Testis (tissue), 2 donors: ENCODE measurements at regions not wholly inside any gene's neighbourhood (a gene's known extent, or its start where the extent isn't known, plus 50 kb on each side); places are given as distances from the start of the nearest gene placed in this dataset.

Experiments
- POLR2A ChIP-seq: fragments of 450-650 bp; IDR thresholded peaks from one replicate; pipeline ENCODE4 v1.6.1; 2017; ENCODE audit warnings: antibody characterized with exemption, mild to moderate bottlenecking, moderate library complexity
- TF ChIP-seq, protein P1 (sequence below), 3 experiments: fragments of 450-650 bp in 2 of 3; fragments of 200-600 bp in 1 of 3; sonication (generic) in 1 of 3; IDR thresholded peaks; one replicate each; pipeline ENCODE4 v1.5.1; 2016 to 2019; ENCODE audit warnings: antibody characterized with exemption in 3 of 3, mild to moderate bottlenecking in 2 of 3, moderate library complexity in 1 of 3

DNA sequence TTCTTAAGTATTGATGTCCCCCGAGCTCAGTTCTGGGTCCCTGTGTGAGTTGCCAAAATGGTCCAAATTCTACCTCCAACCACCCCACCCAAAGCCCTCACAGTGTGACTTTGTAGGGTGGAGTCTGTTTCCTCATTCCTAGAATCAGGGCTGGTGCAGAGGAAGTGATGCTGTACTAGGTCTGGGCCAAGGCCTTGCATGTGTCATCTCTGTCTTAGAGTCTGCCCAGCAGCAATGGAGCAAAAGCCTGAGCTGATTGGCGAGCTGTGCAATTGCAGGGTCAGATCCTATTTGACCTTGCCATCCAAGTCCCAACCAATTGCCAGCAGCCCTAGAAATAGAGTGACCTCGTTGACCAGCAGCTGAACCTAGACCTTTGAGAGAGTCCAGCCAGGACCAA, 97.0 kb upstream of the ANKRD10 start:
- TF ChIP-seq, protein P1, sequence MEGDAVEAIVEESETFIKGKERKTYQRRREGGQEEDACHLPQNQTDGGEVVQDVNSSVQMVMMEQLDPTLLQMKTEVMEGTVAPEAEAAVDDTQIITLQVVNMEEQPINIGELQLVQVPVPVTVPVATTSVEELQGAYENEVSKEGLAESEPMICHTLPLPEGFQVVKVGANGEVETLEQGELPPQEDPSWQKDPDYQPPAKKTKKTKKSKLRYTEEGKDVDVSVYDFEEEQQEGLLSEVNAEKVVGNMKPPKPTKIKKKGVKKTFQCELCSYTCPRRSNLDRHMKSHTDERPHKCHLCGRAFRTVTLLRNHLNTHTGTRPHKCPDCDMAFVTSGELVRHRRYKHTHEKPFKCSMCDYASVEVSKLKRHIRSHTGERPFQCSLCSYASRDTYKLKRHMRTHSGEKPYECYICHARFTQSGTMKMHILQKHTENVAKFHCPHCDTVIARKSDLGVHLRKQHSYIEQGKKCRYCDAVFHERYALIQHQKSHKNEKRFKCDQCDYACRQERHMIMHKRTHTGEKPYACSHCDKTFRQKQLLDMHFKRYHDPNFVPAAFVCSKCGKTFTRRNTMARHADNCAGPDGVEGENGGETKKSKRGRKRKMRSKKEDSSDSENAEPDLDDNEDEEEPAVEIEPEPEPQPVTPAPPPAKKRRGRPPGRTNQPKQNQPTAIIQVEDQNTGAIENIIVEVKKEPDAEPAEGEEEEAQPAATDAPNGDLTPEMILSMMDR (IDR thresholded peaks at IDR 0.05): no peak
- no peak for TF ChIP-seq POLR2A
